Gastroesophageal sphincter (tissue), 3 donors: ENCODE measurements at regions not wholly inside any gene's neighbourhood (a gene's known extent, or its start where the extent isn't known, plus 50 kb on each side); places are given as distances from the start of the nearest gene placed in this dataset.

Experiments
- POLR2A ChIP-seq, 2 donors: fragments of 450-650 bp; IDR thresholded peaks; one replicate each; pipeline ENCODE4 v1.6.1; 2017; ENCODE audit warnings: antibody characterized with exemption in 2 of 2, mild to moderate bottlenecking in 2 of 2, moderate library complexity in 1 of 2
- TF ChIP-seq, protein P1 (sequence below), 4 experiments: fragments of 200-600 bp in 2 of 4; fragments of 450-650 bp in 2 of 4; sonication (generic) in 1 of 4; IDR thresholded peaks; one replicate each; pipeline ENCODE4 v1.5.1; 2017 to 2019; ENCODE audit warnings: antibody characterized with exemption in 4 of 4, mild to moderate bottlenecking in 2 of 4, moderate library complexity in 2 of 4

DNA sequence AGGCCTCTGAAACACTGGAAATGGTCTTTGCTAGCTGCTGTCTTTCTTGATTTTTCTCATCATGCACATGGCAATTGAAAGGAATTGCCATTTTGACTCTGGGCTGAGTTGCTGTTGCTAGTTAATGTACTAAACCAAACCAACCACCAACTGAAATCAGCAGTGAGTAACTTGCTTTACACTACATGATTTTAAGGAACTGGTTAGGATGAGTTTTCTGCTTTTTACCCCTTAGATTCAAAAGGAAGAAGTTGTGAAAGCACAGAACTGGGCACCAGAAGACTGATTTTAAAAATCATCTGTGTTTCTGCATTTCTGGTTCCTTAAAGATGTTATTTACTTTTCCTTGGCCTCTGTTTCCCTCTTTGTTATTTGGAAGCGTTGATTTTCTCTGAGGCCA lies 361.9 kb downstream of the HLX start:
- TF ChIP-seq POLR2A (IDR thresholded peaks at IDR 0.05), result no peak
- TF ChIP-seq, protein P1, sequence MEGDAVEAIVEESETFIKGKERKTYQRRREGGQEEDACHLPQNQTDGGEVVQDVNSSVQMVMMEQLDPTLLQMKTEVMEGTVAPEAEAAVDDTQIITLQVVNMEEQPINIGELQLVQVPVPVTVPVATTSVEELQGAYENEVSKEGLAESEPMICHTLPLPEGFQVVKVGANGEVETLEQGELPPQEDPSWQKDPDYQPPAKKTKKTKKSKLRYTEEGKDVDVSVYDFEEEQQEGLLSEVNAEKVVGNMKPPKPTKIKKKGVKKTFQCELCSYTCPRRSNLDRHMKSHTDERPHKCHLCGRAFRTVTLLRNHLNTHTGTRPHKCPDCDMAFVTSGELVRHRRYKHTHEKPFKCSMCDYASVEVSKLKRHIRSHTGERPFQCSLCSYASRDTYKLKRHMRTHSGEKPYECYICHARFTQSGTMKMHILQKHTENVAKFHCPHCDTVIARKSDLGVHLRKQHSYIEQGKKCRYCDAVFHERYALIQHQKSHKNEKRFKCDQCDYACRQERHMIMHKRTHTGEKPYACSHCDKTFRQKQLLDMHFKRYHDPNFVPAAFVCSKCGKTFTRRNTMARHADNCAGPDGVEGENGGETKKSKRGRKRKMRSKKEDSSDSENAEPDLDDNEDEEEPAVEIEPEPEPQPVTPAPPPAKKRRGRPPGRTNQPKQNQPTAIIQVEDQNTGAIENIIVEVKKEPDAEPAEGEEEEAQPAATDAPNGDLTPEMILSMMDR (IDR thresholded peaks at IDR 0.05), result no peak
